Upper lobe of right lung (tissue), 1 donor: ENCODE measurements at regions not wholly inside any gene's neighbourhood (a gene's known extent, or its start where the extent isn't known, plus 50 kb on each side); places are given as distances from the start of the nearest gene placed in this dataset.

Experiments
- ATAC-seq: fragments of 200-7000 bp; cut with Tn5 transposase; one replicate; pipeline ENCODE4 v1.9.1; 2020; ENCODE audit warnings: mild to moderate bottlenecking, moderate library complexity
- DNase-seq: peaks from one replicate; pipeline ENCODE4 v3.0.0-alpha.2; 2020
- H3K27ac ChIP-seq: fragments of 200-600 bp; one replicate; pipeline ENCODE4 v1.8.0; 2022
- H3K27me3 ChIP-seq: fragments of 200-600 bp; one replicate; pipeline ENCODE4 v1.8.0; 2022; ENCODE audit warnings: mild to moderate bottlenecking
- H3K36me3 ChIP-seq: fragments of 200-600 bp; one replicate; pipeline ENCODE4 v1.8.0; 2022
- H3K4me1 ChIP-seq: fragments of 200-600 bp; one replicate; pipeline ENCODE4 v1.8.0; 2022
- H3K4me3 ChIP-seq: fragments of 200-600 bp; one replicate; pipeline ENCODE4 v1.8.0; 2022; ENCODE audit warnings: mild to moderate bottlenecking
- H3K9me3 ChIP-seq: fragments of 200-600 bp; one replicate; pipeline ENCODE4 v1.8.0; 2022
- intact Hi-C: fragments of 100-400 bp; cut with DNase I; formaldehyde crosslinking; loops from one replicate; pipeline ENCODE4 v1.11.0; 2022
- TF ChIP-seq, protein P1 (sequence below): fragments of 200-600 bp; IDR thresholded peaks from one replicate; pipeline ENCODE4 v1.8.0; 2022; ENCODE audit warnings: antibody characterized with exemption
- donor health status: DM: no; HTN: yes; CAD: no; lungs with severe emphysema.

DNA sequence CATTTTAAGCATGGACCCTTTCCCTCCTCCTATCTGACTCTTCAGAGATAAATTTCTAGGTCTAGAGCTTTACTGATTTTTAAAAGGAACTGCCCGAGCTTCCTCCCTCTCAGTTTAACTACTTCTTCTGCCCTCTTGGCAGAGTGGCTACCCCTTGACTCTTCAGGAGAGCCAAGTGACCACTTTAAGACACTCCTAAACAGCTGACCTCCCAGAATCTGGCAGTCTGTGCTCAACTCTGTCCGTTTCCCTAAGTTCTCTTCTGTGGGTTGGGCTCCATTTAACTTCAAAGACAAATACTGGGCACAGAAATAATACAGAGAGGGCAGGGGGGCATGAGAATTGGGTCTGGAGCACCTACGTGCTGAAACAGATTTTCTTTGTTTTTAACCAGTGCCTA, 196.3 kb upstream of the FOXD3 start:
- no peaks in the 10 kb centered on the region for H3K27me3 ChIP-seq
- no peaks in the 10 kb centered on the region for H3K4me1 ChIP-seq
- TF ChIP-seq, protein P1, sequence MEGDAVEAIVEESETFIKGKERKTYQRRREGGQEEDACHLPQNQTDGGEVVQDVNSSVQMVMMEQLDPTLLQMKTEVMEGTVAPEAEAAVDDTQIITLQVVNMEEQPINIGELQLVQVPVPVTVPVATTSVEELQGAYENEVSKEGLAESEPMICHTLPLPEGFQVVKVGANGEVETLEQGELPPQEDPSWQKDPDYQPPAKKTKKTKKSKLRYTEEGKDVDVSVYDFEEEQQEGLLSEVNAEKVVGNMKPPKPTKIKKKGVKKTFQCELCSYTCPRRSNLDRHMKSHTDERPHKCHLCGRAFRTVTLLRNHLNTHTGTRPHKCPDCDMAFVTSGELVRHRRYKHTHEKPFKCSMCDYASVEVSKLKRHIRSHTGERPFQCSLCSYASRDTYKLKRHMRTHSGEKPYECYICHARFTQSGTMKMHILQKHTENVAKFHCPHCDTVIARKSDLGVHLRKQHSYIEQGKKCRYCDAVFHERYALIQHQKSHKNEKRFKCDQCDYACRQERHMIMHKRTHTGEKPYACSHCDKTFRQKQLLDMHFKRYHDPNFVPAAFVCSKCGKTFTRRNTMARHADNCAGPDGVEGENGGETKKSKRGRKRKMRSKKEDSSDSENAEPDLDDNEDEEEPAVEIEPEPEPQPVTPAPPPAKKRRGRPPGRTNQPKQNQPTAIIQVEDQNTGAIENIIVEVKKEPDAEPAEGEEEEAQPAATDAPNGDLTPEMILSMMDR, result no peak
- DNase-seq, result no peak
- H3K36me3 ChIP-seq, result no peaks in the 10 kb centered on the region
- ATAC-seq, result peak; percentile 76
- no peaks in the 10 kb centered on the region for H3K9me3 ChIP-seq
- intact Hi-C loops, result no loop called here
- no peak overlapping the region for H3K27ac ChIP-seq
- H3K4me3 ChIP-seq, result no peak overlapping the region

DNA sequence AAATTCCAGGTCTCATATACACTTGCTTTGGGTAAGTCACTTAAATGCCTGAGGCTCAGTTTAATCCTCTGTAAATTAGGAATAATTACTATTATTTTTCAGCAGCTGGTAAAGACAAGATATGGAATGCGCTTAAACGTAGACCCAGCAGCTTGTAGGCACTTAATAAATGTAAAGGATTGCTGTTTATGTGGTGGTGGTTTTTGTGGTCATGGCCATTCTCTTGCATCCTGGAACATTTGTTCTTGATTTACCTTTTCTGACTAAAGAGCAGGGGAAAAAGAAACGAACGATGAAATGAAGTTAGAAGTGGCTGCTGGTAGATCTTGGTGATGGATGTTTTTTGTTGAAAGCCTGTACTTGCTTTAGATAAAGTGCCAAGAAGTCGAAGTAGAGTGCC, 195.0 kb upstream of the FOXD3 start:
- H3K36me3 ChIP-seq, result no peaks in the 10 kb centered on the region
- TF ChIP-seq, protein P1, result no peak
- H3K9me3 ChIP-seq, result no peaks in the 10 kb centered on the region
- intact Hi-C loops, result no loop called here
- DNase-seq, result no peak
- no peak overlapping the region for H3K27ac ChIP-seq
- no peak overlapping the region for H3K4me3 ChIP-seq
- no peak for ATAC-seq
- H3K4me1 ChIP-seq, result no peaks in the 10 kb centered on the region
- no peaks in the 10 kb centered on the region for H3K27me3 ChIP-seq

DNA sequence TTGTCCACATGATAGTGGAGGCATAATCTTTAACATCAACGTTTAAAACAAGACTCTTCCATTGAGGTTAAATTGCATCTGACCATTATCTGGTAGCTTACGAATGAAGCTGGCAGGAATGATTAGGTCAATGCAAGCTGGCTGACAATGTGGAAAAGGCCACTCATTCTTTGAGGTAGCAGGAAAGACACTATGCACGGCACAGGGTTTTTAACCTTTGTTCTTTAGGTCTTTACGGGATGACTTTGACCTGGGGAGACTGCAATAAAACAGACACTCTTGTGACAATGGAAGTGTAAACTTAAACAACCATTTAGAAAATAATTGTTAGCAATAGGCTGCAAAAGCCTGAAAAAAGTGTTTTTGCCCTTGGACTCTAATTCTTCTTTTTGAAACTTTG, 193.8 kb upstream of the FOXD3 start:
- no peak for DNase-seq
- Histone ChIP-seq H3K9me3 (no peaks in the 10 kb centered on the region), H3K27me3 (no peaks in the 10 kb centered on the region), H3K27ac (no peak overlapping the region), H3K36me3 (no peaks in the 10 kb centered on the region), H3K4me1 (no peaks in the 10 kb centered on the region), H3K4me3 (no peak overlapping the region)
- ATAC-seq, result no peak
- TF ChIP-seq, protein P1, result no peak
- intact Hi-C loops, result no loop called here

DNA sequence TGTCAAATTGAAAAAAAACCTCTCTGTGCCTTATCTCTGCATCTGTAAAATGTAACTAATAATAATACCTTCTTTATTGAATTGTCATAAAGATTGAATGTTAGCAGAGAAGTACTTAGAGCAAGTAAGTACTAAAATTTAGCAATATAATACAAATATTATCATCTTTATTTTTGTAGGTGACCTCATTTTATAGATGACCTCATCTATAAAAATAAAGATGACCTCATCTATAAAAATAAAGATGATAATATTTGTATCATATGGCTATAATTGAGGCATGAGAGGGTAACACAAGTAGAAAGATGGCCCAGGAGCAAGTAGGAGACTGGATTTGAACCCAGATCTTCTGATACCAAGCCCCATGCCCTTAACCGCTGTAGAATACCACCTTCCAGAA, 193.2 kb upstream of the FOXD3 start:
- Histone ChIP-seq H3K9me3 (no peaks in the 10 kb centered on the region), H3K27me3 (no peaks in the 10 kb centered on the region), H3K27ac (no peak overlapping the region), H3K4me1 (no peaks in the 10 kb centered on the region), H3K4me3 (no peak overlapping the region), H3K36me3 (no peaks in the 10 kb centered on the region)
- intact Hi-C loops, result no loop called here
- DNase-seq (no peak), ATAC-seq (no peak)
- TF ChIP-seq, protein P1, result no peak

DNA sequence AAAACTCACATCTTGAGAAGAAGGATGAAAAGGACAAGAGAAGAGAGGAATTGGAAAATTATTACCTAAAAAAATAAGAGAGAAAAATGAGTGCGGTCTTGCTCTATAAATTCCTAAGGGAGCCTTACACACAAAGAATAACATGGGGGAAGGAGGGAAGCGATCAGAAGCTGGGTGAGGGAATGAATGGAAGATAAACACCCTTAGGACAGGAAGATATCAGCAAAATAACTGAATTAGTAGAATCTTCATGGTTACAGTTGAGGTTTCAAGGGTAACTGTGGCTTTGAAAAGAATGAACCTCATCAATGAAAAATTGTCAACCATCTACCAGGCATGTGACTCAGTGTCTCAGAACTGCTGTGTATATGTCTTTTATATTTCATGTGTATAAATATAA, 192.5 kb upstream of the FOXD3 start:
- TF ChIP-seq, protein P1, result no peak
- H3K9me3 ChIP-seq, result no peaks in the 10 kb centered on the region
- no peaks in the 10 kb centered on the region for H3K36me3 ChIP-seq
- no peak overlapping the region for H3K27ac ChIP-seq
- DNase-seq (no peak), ATAC-seq (no peak)
- no peak overlapping the region for H3K4me3 ChIP-seq
- H3K4me1 ChIP-seq, result no peaks in the 10 kb centered on the region
- H3K27me3 ChIP-seq, result no peaks in the 10 kb centered on the region
- intact Hi-C loops, result no loop called here

DNA sequence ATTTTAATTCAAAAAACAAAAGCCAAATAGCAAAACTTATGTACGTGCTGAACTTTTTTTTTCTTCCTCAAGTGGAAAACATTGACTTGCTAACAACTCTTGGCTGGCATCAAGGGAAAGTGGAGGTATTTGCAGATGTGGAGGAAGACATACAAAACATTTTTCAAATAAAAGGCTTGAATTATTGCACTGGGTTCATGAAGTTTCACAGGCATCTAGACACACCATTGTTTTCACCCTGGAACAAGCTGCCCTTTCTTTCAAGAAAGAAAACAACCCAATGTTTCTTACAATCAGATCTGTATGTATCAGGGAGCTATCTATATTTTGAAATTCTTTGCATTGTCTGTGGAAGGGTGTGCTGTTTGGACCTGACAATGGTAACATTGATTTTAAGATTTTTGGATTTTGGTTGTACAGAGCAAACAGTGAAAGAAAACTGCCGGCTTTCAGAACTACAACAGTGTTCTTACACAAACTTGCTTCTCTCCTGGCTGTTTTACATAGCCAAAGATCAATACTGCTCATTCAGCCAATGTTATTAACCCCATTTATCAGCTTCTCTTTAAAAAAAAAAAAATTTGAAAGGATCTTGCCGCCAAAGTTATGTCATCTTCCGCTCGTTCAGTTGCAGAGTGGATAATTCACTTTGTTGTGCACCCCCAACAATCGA, 187.7 kb upstream of the FOXD3 start:
- TF ChIP-seq, protein P1, result no peak
- no peak for ATAC-seq

More for the DNA sequence above, 187.7 kb upstream of the FOXD3 start:
- no peak for DNase-seq
- H3K4me3 ChIP-seq, result no peak overlapping the region
- no peaks in the 10 kb centered on the region for H3K36me3 ChIP-seq
- no peaks in the 10 kb centered on the region for H3K27me3 ChIP-seq
- intact Hi-C loops, result no loop called here
- H3K9me3 ChIP-seq, result no peaks in the 10 kb centered on the region
- H3K4me1 ChIP-seq, result no peaks in the 10 kb centered on the region
- H3K27ac ChIP-seq, result no peak overlapping the region
